ENCODE measurements at regions not wholly inside any gene's neighbourhood (a gene's known extent, or its start where the extent isn't known, plus 50 kb on each side); places are given as distances from the start of the nearest gene placed in this dataset.

DNA sequence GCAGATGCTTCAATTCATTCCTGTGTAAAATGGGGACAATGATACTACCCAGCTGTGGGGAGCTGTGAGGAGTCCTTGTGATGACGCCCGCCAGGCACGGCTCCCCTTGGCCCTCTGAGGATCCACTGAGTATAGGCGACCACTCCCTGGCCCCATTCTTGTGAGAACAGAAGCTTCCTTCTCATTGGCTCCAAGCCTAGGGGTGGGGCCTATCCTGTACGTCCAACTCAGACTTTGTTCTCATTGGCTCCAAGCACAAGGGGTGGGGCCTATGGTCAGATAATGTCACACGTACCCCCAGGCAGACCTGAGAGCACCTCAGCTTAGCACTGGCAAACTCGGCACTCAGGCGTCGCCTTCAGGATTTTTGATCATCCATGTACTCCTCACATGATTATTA lies 232.9 kb upstream of the MVB12B start:
- DNase-seq (ENCODE audit: low spot score): no peak

DNA sequence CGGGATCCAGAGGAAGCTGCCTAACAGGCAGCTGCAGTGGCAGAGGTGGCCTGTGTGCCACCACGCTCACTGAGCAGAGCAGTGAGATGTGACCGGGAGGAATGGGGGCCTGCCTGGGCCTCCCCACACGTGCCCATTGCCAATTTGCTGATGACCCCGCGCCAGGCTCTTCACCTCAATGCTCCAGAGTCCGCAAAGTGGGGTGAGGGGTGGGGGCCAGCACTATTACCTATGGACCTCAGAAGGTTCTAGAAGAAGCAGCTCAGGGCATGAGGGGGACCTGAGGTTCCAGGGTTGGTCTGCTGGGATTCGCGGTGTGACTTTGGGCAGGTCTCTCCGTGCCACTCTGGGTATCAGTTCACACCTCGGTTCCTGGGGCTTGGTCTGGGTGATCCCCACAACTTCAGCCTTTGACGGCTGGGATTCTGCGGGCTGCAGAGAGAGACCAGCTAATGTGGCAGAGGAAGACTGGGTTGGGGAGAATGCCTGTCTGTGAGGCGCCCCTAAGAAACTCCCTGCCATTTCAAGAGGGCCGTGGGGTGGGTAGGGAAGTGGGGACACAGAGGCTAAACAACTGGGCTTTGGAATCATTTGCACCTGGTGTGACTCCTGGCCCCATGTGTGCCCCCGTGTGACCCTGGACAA lies 231.0 kb upstream of the MVB12B start:
- no peak for DNase-seq (ENCODE audit: low spot score)

DNA sequence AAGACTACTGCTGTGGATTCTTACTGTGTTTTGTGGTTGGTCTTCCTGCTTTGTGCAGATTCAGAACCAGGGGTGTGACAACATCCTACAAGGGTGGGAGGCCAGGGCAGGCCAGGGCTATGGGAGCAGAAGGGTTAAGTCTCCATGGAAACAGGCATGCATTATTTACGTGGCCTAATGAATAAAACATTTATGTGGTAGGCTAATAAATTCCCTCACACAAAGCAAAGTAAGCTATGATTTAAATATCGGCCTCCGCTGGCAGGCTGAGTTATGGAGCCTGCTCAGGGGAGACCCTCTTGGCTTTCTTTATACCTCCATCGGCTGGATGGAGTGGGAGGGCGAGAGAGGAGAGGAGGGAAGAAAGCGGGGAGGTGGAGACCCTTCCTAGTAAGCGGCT lies 230.3 kb upstream of the MVB12B start:
- DNase-seq (ENCODE audit: low spot score): no peak

DNA sequence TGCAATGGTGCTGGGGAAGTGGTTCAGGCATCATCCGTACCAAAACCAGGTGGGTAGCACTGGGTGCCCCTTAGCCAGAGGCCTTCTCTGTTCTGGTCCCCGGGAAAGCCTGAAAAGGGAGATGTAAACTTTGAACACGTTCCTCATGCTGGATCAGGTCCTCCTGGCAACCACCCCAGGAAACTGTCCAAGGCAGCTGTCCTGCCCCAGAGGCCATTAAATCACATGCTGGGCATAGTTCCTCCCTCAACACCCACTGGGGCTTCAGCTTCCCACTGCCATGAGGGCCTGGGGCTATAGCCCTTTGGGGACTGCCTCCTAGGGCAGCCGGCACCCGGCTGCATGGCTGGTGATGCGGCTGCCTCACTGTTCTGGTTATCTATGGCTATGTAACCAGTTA lies 228.9 kb upstream of the MVB12B start:
- no peak for DNase-seq (ENCODE audit: low spot score)

DNA sequence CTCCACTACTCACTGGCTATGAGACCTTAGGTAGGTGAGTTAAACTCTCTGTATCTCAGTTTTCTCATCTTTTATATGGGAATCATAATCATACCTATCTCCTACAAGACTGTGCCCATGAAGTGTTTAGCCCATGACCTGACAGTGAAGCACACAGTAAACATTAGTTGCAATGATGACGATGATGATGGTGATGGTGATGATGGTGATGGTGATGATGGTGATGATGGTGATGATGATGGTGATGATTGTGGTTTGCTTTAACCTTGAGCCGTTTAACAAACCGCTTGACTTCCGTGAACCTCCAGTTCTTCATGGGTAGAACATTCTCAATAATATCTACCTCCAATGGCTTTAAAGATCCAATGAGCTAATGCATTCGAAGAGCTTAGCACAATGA lies 220.2 kb upstream of the MVB12B start:
- no peak for DNase-seq (ENCODE audit: low spot score)

DNA sequence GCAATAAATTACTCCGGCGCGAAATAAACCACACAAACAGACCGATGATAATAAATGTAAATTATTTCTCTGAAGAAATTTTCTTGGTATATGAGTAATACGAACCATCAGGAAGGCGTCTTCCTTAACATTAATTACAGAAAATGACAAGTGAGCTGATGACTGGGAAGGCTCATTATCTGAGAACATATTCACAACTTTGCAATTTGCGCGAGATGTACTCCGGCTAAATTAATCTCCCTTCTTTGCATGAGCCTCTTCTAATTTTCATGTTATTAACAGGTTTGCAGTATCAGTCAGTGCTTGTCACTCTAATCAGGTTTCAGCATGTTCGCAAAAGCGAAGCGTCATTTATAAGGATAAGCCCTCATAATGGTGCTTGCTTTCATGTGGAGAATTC lies 218.9 kb upstream of the MVB12B start:
- no peak for DNase-seq (ENCODE audit: low spot score)

DNA sequence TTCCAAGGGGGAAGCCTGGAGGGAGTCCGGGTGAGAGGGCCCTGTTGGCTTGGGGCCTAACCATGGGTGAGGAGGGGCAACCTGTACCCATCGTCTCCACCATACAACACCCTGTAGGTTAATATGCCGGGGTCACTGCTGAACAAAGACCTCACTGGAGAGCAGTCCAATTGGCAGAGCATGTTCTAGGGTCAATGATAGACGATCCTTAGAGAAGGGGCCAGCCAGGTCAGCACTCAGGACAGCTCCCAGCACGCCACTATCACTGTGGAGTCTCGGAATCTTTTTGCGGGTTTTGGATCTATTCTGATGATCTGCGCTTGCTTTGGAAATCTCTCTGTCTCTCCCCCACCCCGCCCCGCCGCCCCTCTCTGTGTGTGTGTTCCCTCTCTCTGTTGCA lies 218.4 kb upstream of the MVB12B start:
- DNase-seq (ENCODE audit: low spot score): no peak

DNA sequence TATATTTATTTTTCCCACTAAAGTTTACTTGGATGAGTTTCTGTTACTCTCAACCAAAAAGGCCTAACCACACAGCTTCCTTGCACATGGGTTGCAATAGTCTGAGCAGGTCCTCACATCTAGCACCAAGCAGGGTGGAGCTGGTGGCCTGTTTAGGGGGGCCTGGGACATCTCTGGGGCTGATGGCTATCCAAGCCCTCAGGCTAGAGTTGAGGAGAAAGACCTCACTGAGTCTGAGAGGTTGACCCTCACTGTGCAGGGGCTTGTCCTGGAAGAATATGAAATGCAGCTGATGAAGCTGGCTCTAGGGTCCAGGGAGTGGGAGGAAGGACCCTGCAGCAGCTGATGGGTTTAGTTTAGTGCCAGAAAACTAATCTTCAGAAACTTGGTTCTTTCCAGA lies 217.1 kb upstream of the MVB12B start:
- no peak for DNase-seq (ENCODE audit: low spot score)

DNA sequence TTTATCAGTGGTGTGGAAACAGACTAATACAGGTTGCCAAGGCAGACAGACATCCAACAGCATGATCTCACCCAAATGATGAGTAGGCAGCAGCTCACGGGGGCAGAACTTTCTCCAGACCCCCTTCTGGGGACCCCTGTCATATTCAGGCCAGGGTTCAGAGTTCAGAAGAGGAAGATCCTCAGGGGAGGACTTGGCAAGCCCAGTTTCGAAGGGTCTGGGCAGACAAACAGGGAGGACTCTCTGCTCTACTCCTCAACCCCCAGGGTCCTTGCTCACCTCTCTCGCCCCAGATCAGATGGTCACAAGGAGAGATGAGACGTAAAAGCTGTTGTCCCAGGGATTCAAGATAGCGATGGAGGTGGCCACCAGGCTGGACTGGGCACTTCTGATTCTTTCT lies 215.1 kb upstream of the MVB12B start:
- no peak for DNase-seq (ENCODE audit: low spot score)

DNA sequence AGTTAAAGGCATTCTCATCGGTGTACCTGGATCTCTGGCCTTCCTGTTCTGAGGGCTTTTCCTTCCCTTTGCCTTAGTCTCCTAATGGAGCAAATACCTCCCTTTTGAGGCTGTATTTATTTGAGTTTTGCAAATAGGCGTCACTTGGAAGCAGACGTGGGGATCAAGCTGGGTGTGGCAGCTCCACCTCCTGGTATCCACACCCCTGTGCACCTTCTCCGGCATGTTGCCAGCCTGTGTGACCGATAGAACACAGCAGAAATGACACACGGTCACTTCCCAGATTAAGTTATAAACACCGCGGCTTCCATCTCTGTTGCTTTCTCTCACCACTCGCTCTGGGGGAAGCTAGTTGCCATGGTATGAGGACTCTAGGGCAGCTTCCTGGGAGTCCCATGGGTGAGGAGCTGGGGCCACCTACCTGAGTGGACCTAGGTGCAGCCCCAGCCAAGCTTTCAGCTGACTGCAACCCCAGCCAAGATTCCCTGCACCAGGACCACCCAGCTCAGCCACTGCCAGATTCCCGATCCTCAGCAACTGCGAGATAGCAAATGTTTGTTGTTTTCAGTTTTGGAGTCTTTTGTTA lies 214.4 kb upstream of the MVB12B start:
- no peak for DNase-seq (ENCODE audit: low spot score)

DNA sequence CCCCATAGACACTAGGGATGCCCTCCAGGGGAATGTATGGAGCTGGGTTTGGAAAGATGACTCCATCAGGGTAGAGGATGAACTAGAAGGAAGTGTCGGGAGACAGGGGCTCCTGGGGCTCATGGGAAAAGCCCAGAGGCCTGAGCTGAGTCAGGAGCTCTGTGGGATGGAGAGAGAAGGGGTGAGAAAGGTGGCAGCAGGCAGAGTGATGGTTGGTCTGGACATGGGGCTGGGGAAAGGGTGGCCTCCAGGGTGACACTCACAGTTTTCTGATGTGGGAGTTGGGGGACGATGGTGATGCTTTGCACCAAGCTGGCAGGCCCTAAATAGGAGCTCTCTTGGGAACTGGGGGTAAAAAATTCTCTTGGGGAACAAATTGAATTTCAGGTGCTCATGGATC lies 213.5 kb upstream of the MVB12B start:
- DNase-seq (ENCODE audit: low spot score): no peak

DNA sequence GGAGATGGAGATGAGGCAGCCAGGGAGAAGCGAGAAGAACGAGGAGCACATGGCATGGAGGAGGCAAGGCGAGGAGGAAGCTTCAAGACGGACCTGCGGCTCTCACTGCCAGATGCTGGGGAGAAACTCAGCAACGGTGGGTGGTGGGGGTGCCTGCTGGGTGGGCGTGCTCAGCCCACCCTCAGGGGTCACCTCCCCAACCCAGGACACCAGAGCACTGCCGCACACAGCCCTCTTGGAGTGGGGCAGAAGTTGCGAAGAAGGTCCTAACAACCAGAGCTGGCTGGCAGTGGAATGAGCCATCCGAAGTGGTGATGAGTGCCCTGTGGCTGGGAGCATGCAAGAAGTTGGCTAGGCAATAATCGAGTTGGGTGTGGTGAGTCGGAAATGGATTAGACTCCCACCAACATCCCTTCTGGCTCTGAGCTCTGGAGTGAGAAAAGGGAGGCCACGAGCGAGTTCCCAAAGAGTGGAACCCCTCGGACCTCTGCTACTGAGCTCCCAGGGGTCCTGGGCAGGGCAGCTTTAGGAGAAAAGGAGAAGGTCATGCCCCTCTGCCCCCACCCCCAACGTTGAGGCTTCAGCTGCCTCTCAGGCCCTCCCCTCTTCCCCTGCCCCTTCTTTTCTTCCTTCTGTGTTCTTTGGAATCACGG lies 212.7 kb upstream of the MVB12B start:
- DNase-seq (ENCODE audit: low spot score): no peak

DNA sequence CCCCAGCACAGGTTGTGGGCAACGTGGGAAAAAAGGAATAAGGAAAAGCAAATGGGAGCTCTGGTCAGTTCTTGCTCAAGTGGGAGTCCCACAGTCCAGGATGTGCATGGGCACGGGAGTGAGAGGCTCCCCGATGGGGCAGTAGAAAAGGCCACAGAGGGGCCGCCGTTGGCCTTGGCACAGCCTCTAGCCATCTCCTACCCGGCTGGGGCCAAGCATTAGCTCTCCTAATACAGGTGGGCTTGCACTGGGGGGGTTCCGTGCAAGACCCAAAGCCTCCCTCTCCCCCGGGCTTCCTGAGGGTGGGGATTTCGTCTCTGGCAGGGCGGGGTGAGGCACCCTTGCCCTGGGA lies 212.2 kb upstream of the MVB12B start:
- DNase-seq (ENCODE audit: low spot score): no peak

DNA sequence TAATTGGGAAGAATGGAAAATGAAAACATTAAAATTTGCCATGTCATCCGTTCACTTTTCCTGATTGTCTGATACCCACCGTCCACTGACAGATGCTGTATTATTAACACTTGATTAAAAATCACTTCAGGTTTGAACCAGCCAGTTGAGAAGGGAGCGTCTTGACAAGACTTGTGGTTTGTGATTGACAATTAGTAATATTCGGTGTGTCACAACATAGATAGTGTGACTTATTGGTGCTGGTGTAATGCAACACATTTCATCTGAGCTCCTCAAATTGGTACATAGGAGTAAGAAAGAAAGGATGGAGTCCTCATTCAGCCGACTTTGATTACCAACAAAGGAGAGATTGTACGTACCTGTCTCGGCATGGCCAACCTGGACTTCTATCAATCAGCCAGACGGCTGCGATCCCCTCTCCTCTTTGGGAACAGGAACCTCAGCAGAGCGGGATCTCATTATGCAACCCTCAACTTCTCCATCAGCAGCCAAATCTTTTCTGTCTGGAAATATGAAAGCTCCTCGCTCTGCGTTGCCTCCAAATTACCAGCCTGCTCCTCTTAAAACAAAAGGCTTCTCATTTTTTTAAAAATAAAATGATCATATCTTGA lies 211.7 kb upstream of the MVB12B start:
- DNase-seq (ENCODE audit: low spot score): no peak

DNA sequence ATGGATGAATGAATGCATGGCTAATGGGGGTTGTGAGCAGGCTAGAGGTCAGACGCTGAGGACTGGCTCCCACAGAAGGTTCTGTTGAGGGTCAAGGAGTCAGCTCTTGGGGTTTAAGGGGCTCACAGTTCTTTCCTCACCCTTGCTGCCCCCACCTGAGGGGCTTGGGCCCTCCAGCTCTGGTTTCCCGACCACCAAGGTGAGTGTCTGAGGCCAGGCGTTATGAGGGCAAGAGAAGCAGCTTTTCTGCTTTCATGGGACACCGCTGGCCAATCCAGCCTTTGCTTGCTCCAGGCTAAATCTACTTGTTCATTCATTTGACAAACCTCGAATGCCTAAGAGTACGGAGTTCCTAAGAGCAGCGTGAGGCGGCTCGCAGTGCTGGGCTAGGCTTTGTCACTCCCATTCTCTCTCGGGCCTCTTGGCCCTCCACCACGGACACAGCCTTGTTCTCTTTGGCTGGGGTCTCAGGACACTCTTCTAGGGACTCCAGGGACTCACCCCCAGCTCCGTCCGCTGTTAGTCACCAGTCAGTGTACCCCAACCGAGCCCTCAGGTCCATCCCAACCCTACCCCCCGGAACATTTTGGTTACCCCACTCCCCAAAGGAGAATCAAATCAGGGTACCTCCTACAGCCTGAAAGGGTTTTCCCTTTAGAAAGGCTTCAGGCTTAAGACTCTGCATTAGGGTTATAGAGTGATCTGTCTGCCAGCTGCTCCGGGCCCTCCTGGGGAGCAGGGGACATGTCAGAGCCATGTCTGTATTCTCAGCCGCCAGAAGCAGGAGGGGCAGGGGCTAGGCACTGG lies 210.1 kb upstream of the MVB12B start:
- DNase-seq (ENCODE audit: low spot score): no peak

DNA sequence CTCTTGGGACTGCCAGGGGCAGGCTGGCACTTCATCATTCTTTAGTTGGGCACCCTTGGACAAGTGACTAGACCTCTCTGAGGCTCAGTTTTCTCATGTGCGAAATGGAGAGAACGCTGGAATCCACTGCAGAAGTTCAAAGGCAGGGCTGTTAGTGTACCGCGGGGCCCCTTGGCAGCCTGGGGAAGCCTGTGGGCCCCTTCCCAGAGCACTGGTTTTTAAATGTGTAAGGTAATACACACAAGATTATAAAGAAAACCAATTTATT lies 209.5 kb upstream of the MVB12B start:
- DNase-seq (ENCODE audit: low spot score): no peak

DNA sequence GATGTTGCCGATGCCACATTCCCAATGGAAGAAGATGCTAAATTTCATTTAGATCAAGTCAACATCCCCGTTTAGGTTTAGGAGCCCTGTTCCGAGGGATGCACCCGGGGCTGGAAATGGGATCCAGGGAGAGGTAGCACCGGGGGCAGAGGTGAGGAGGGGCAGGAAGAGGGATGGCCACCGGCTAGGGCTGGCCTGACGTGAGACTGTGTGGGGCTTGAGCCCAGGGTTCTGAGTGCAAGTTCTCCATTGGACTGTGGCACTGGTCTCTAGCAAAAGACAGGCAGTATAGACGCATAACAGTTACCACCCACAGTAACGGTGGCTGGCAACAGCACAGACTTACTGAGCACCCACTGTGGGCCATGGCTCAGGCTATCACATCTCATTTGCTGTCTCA lies 209.0 kb upstream of the MVB12B start:
- DNase-seq (ENCODE audit: low spot score): no peak

DNA sequence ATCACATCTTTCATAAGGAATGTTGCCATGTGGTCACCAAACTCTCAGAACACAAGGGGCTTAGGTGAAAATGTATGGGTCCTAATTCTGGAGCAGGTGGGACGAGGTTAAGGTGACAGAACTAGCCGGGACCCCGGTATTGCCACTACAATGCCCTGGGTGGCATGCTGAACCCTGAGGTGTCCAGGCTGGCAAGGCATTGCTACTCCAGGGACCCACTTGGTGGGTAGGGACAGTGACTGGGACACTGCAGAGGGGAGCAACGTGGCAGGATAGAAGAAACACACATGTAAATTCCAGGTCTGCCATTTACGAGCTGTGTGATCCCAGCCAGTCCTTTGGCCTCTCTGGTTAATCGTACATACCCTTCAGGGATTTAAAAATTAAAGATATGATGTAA lies 206.9 kb upstream of the MVB12B start:
- no peak for DNase-seq (ENCODE audit: low spot score)

DNA sequence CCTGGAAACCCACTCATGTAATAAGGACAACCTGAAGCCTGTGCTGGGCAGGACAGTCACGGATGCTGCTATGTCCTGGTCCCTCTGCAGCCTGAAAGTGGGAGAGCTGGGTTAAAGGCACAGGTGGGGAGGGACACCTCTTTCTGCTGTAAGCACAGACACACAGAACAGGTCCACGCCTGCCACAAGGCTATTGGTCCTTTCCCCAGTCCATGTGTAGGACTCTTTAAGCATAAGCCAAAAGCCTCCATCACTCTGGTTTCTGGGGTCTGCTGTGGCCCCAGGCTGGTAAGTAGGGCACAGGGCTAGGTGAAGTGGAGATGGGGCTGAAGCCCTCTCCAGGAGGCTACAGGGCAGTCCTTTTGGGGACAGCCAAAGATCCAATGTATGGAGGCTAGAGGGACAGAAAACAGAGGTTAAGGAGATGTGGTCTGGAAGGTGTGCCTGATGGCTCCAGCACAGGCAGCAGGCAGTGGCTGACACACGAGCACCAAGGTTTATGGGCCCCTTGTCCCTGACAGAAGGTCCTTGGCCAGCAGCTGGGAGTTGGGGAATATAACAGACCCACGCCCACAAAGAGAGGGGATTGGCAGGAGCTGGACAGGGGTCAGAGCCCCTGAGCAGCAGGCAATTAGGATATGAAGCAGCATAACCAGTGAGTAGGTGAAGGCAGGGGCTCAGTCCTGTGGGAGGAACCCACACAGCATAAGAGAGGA lies 203.6 kb upstream of the MVB12B start:
- DNase-seq (ENCODE audit: low spot score): no peak

DNA sequence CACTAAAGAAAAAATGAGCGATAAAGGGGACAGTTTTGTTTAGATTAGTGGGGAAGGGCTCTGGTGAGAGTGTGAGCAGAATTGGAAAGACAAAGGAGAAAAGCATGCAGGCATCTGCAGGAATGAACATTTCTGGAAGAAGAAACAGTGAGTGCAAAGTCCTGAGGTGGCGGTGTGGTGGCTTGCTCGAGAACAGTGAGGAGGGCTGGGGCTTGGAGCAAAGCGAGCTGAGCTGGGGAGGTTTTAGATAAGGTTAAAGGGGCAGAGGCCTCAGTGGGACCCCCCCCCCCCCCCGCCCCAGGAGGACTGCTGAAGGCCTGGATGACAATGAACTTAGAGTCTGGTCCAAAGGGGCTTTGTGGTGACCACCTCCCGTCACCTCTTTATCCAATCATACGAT lies 202.7 kb upstream of the MVB12B start:
- DNase-seq (ENCODE audit: low spot score): no peak

DNA sequence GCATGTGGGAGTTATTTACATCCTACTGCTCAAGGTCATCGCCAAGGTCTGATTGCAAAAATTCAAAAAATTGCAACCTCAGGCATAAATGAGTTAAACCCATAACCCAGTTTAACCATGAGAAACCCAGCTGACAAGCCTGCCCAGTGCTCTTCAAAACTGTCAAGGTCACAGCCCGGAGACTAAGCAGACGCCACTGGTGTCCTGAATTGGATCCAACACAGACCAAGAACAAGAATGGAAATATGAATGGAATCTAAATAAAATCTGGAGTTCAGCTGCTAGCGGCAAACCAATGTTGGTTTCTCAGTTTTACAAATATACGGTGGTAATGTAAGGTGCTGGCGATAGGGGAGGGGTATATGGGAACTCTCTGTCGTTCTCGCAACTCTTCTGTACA lies 201.5 kb upstream of the MVB12B start:
- DNase-seq (ENCODE audit: low spot score): no peak

DNA sequence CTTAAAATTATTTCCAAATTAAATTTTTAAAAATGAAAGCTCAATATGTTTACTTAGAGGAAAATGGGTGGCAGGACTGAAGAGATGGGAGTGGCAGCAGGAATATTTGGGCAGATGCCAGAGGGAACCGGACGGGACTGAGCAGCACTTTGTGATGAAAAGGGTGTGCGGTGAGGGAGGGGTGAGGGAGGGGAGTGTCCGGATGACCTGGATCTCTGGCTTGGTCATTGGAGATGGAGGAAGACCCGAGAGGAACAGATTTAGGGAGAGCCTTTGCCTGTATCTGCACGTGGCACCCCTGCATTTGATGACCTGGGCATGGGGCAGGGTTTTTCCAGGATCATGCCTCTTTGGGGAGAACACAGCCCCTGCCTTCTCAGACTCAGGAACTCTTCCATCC lies 201.1 kb upstream of the MVB12B start:
- no peak for DNase-seq (ENCODE audit: low spot score)

Measured in activated CD4-positive, alpha-beta T cell treated with anti-CD3 and anti-CD28 coated beads, Interleukin-2, Interleukin-4, amounts not matched to agents 100 ng/mL and 50 ng/mL, durations not matched to agents 16 hours and 8 hours (primary cell).